ENCODE measurements at regions not wholly inside any gene's neighbourhood (a gene's known extent, or its start where the extent isn't known, plus 50 kb on each side); places are given as distances from the start of the nearest gene placed in this dataset.

DNA sequence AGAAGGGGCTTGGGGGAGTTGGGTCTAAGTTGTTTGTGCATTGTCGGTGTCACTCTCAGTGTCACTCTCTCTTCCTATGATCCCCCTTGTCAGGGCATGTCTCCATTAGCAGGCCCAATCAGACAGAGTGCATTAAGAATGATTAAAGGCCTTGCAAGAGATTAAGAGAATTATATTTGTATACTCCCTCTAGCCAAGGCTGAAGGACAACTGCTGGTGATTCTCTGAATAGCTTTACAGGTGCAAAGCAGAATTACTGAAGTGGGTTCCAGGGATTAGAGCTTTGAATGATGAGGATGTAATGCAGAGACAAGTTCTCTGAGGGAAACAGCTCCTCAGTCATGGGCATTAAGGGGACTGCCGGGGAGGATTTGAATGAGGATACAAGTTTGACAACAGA, 104.8 kb upstream of the LGALSL start (continued):
- TF ChIP-seq, protein P1, sequence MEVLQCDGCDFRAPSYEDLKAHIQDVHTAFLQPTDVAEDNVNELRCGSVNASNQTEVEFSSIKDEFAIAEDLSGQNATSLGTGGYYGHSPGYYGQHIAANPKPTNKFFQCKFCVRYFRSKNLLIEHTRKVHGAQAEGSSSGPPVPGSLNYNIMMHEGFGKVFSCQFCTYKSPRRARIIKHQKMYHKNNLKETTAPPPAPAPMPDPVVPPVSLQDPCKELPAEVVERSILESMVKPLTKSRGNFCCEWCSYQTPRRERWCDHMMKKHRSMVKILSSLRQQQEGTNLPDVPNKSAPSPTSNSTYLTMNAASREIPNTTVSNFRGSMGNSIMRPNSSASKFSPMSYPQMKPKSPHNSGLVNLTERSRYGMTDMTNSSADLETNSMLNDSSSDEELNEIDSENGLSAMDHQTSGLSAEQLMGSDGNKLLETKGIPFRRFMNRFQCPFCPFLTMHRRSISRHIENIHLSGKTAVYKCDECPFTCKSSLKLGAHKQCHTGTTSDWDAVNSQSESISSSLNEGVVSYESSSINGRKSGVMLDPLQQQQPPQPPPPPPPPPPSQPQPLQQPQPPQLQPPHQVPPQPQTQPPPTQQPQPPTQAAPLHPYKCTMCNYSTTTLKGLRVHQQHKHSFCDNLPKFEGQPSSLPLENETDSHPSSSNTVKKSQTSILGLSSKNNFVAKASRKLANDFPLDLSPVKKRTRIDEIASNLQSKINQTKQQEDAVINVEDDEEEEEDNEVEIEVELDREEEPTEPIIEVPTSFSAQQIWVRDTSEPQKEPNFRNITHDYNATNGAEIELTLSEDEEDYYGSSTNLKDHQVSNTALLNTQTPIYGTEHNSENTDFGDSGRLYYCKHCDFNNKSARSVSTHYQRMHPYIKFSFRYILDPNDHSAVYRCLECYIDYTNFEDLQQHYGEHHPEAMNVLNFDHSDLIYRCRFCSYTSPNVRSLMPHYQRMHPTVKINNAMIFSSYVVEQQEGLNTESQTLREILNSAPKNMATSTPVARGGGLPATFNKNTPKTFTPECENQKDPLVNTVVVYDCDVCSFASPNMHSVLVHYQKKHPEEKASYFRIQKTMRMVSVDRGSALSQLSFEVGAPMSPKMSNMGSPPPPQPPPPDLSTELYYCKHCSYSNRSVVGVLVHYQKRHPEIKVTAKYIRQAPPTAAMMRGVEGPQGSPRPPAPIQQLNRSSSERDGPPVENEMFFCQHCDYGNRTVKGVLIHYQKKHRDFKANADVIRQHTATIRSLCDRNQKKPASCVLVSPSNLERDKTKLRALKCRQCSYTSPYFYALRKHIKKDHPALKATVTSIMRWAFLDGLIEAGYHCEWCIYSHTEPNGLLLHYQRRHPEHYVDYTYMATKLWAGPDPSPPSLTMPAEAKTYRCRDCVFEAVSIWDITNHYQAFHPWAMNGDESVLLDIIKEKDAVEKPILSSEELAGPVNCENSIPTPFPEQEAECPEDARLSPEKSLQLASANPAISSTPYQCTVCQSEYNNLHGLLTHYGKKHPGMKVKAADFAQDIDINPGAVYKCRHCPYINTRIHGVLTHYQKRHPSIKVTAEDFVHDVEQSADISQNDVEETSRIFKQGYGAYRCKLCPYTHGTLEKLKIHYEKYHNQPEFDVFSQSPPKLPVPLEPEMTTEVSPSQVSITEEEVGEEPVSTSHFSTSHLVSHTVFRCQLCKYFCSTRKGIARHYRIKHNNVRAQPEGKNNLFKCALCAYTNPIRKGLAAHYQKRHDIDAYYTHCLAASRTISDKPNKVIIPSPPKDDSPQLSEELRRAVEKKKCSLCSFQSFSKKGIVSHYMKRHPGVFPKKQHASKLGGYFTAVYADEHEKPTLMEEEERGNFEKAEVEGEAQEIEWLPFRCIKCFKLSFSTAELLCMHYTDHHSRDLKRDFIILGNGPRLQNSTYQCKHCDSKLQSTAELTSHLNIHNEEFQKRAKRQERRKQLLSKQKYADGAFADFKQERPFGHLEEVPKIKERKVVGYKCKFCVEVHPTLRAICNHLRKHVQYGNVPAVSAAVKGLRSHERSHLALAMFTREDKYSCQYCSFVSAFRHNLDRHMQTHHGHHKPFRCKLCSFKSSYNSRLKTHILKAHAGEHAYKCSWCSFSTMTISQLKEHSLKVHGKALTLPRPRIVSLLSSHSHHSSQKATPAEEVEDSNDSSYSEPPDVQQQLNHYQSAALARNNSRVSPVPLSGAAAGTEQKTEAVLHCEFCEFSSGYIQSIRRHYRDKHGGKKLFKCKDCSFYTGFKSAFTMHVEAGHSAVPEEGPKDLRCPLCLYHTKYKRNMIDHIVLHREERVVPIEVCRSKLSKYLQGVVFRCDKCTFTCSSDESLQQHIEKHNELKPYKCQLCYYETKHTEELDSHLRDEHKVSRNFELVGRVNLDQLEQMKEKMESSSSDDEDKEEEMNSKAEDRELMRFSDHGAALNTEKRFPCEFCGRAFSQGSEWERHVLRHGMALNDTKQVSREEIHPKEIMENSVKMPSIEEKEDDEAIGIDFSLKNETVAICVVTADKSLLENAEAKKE (CRISPR knock-in tag; IDR thresholded peaks at IDR 0.05): no peak
- TF ChIP-seq ZNF114 (CRISPR knock-in tag; IDR thresholded peaks at IDR 0.05): no peak

DNA sequence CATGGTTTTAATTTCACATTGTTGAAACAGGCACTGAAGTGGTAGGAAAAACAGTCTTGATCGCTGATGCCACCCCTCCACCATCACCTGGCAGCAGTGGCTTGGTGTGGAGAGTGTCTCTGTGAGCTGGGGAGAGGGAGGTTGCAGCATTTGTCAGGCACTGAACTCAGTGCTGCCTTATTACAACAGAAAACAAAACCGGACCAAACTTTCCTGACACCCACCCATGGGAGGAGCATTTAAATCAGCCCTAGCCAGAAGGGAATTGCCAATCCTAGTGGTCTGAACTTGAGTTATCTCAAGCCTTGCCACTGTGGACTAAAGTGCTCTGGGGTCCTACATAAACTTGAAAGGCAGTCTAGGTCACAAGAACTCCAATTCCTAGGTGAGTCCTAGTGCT, 103.0 kb upstream of the LGALSL start:
- Histone ChIP-seq H3K4me2 (no peak overlapping the region), H3K27me3 (ENCODE audit: insufficient read depth) (no peaks in the 10 kb centered on the region), H3K4me3 (no peak overlapping the region), H3F3A (replicated peaks; ENCODE audit: low read depth) (no peaks in the 10 kb centered on the region), H3K27ac (ENCODE audit: low read depth) (no peak overlapping the region), H4K20me1 (replicated peaks; ENCODE audit: insufficient read depth) (no peaks in the 10 kb centered on the region), H3K79me2 (replicated peaks; ENCODE audit: insufficient read depth) (no peaks in the 10 kb centered on the region), H3K4me1 (ENCODE audit: insufficient read depth) (no peaks in the 10 kb centered on the region), H3K36me3 (ENCODE audit: insufficient read depth) (no peaks in the 10 kb centered on the region), H2AFZ (no peak overlapping the region), H3K9me2 (ENCODE audit: insufficient read depth) (peaks cover 7% of the 10 kb centered on the region; the same call in 1 of the 2 replicates)
- DNase-seq (ENCODE audit: low spot score) (no peak), ATAC-seq (no peak)
- H3K9me3 Mint-ChIP-seq: no peaks in the 10 kb centered on the region; the same call in 2 of the 3 replicates
- TF ChIP-seq EZH2phosphoT487 (IDR thresholded peaks at IDR 0.05; ENCODE audit: unreplicated experiment): no peak
- no peaks in the 10 kb centered on the region for H3K27me3 Mint-ChIP-seq (ENCODE audit: insufficient read depth, low read depth, poor library complexity)
- H3K36me3 Mint-ChIP-seq (ENCODE audit: low read depth): no peaks in the 10 kb centered on the region
- H3K27ac Mint-ChIP-seq: no peak overlapping the region
- no peak overlapping the region for H3K4me3 Mint-ChIP-seq
- peaks cover 7% of the 10 kb centered on the region; the same call in 1 of the 3 replicates for H3K4me1 Mint-ChIP-seq

DNA sequence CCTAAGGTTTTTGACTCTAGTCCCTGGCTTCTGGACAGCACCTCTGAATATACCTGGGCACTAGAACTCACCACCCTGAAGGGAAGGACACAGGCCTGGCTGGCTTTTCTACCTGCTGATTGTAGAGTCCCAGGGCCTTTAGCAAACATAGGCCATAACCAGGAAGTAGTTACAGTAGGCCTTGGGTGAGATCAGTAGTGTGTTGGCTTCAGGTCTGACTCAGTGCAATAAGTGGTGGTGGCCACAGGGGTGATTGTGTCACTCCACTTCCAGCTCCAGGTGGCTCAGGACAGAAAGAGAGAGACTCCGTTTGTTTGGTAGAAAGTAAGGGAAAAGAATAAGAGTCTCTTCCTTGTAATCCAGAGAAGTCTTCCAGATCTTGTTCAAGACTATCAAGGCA, 101.7 kb upstream of the LGALSL start:
- ATAC-seq: no peak
- 0 out of 2 replicates have a peak, but pooled peaks cover 6% of the 10 kb centered on the region for H3K9me2 ChIP-seq (ENCODE audit: insufficient read depth)
- H3K27me3 ChIP-seq (ENCODE audit: insufficient read depth): no peaks in the 10 kb centered on the region
- Mint-ChIP-seq H3K9me3 (no peaks in the 10 kb centered on the region; the same call in 2 of the 3 replicates), H3K4me3 (no peak overlapping the region), H3K36me3 (ENCODE audit: low read depth) (no peaks in the 10 kb centered on the region), H3K4me1 (peaks cover 13% of the 10 kb centered on the region; the same call in 2 of the 3 replicates), H3K27ac (no peak overlapping the region), H3K27me3 (ENCODE audit: insufficient read depth, low read depth, poor library complexity) (no peaks in the 10 kb centered on the region)
- no peak overlapping the region for H3K4me3 ChIP-seq
- H3K27ac ChIP-seq (ENCODE audit: low read depth): no peak overlapping the region
- H3K79me2 ChIP-seq (replicated peaks; ENCODE audit: insufficient read depth): no peaks in the 10 kb centered on the region
- no peaks in the 10 kb centered on the region for H3K36me3 ChIP-seq (ENCODE audit: insufficient read depth)
- TF ChIP-seq POLR2AphosphoS5 (IDR thresholded peaks at IDR 0.05; ENCODE audit: low read depth): no peak
- no peak for TF ChIP-seq ZNF331 (CRISPR knock-in tag; IDR thresholded peaks at IDR 0.05; ENCODE audit: low read depth)
- no peak for TF ChIP-seq EZH2 (IDR thresholded peaks at IDR 0.05; ENCODE audit: low read depth, unreplicated experiment)
- no peak for TF ChIP-seq JUNB (IDR thresholded peaks at IDR 0.05; ENCODE audit: unreplicated experiment)
- TF ChIP-seq EZH2phosphoT487 (IDR thresholded peaks at IDR 0.05; ENCODE audit: unreplicated experiment): no peak
- TF ChIP-seq STAT1 (IDR thresholded peaks at IDR 0.05; ENCODE audit: unreplicated experiment): no peak
- no peak for TF ChIP-seq NANOG (IDR thresholded peaks at IDR 0.05; ENCODE audit: borderline replicate concordance)
- TF ChIP-seq, protein P2, sequence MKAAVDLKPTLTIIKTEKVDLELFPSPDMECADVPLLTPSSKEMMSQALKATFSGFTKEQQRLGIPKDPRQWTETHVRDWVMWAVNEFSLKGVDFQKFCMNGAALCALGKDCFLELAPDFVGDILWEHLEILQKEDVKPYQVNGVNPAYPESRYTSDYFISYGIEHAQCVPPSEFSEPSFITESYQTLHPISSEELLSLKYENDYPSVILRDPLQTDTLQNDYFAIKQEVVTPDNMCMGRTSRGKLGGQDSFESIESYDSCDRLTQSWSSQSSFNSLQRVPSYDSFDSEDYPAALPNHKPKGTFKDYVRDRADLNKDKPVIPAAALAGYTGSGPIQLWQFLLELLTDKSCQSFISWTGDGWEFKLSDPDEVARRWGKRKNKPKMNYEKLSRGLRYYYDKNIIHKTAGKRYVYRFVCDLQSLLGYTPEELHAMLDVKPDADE (IDR thresholded peaks at IDR 0.05): no peak
- H3F3A ChIP-seq (replicated peaks; ENCODE audit: low read depth): no peaks in the 10 kb centered on the region
- no peak overlapping the region for H3K4me2 ChIP-seq
- H4K20me1 ChIP-seq (replicated peaks; ENCODE audit: insufficient read depth): no peaks in the 10 kb centered on the region
- no peak overlapping the region for H2AFZ ChIP-seq
- no peak for DNase-seq (ENCODE audit: low spot score)
- no peaks in the 10 kb centered on the region for H3K4me1 ChIP-seq (ENCODE audit: insufficient read depth)

All from GM23338 (cell line).